ENCODE measurements at regions not wholly inside any gene's neighbourhood (a gene's known extent, or its start where the extent isn't known, plus 50 kb on each side); places are given as distances from the start of the nearest gene placed in this dataset.
A peak's percentile ranks its signal among the peaks of the same experiment; 100 is the strongest.
"Not testable (repeated sequence)": the region's sequence is repeated elsewhere in the genome, so short reads cannot be mapped to it uniquely, and the experiment has no call there.

GRCh38 chr7:11221984-11222383, 248.3 kb downstream of the PHF14 start:
- DNase-seq: no peak

- no peak for DNase-seq
These were observed 250.9 kb downstream of the PHF14 start for GRCh38 chr7:11224535-11224934.

GRCh38 chr7:11228515-11228914, 254.8 kb downstream of the PHF14 start:
- peak; percentile 51 for DNase-seq

GRCh38 chr7:11231190-11231589, 257.5 kb downstream of the PHF14 start:
- no peak for DNase-seq

GRCh38 chr7:11232462-11232861, 258.8 kb downstream of the PHF14 start:
- DNase-seq: no peak

- DNase-seq: no peak
These were observed 260.2 kb downstream of the PHF14 start for GRCh38 chr7:11233871-11234270.

GRCh38 chr7:11235491-11235890, 261.8 kb downstream of the PHF14 start:
- no peak for DNase-seq

- DNase-seq: no peak
These were observed 263.0 kb downstream of the PHF14 start for GRCh38 chr7:11236680-11237079.

- DNase-seq: no peak
These were observed 264.1 kb downstream of the PHF14 start for GRCh38 chr7:11237742-11238141.

GRCh38 chr7:11239316-11239715, 265.6 kb downstream of the PHF14 start:
- DNase-seq: no peak

GRCh38 chr7:11243739-11244138, 270.1 kb downstream of the PHF14 start:
- DNase-seq: no peak

GRCh38 chr7:11244149-11244548, 270.5 kb downstream of the PHF14 start:
- no peak for DNase-seq

- no peak for DNase-seq
These were observed 273.9 kb downstream of the PHF14 start for GRCh38 chr7:11247545-11247944.

- no peak for DNase-seq
These were observed 277.8 kb downstream of the PHF14 start for GRCh38 chr7:11251436-11251835.

GRCh38 chr7:11252011-11252607, 278.4 kb downstream of the PHF14 start:
- no peak for DNase-seq

- DNase-seq: no peak
These were observed 279.1 kb downstream of the PHF14 start for GRCh38 chr7:11252705-11253272.

GRCh38 chr7:11256501-11256900, 282.8 kb downstream of the PHF14 start:
- no peak for DNase-seq

- DNase-seq: peak; percentile 97
These were observed 287.8 kb downstream of the PHF14 start for GRCh38 chr7:11261470-11261869.

- DNase-seq: no peak
These were observed 292.4 kb downstream of the PHF14 start for GRCh38 chr7:11266101-11266500.

- no peak for DNase-seq
These were observed 298.7 kb downstream of the PHF14 start for GRCh38 chr7:11272352-11272751.

GRCh38 chr7:11274074-11274473, 300.4 kb downstream of the PHF14 start:
- DNase-seq: no peak

GRCh38 chr7:11281953-11282352, 308.3 kb downstream of the PHF14 start:
- DNase-seq: no peak

GRCh38 chr7:11283584-11283983, 309.9 kb downstream of the PHF14 start:
- DNase-seq: not testable (repeated sequence)

GRCh38 chr7:11290863-11291262, 317.2 kb downstream of the PHF14 start:
- DNase-seq: no peak

- DNase-seq: no peak
These were observed 320.5 kb downstream of the PHF14 start for GRCh38 chr7:11294218-11294617.

Measured in NCI-H1092 treated with DMSO at 0.1 percent for 48 hours (cell line).